RKO (cell line): ENCODE measurements at regions not wholly inside any gene's neighbourhood (a gene's known extent, or its start where the extent isn't known, plus 50 kb on each side); places are given as distances from the start of the nearest gene placed in this dataset.
"Not testable (repeated sequence)": the region's sequence is repeated elsewhere in the genome, so short reads cannot be mapped to it uniquely, and the experiment has no call there.

ENCODE experiments used
- DNase-seq: peaks from one replicate; pipeline ENCODE4 v3.0.0-alpha.2; 2016; ENCODE audit warnings: low spot score

DNA sequence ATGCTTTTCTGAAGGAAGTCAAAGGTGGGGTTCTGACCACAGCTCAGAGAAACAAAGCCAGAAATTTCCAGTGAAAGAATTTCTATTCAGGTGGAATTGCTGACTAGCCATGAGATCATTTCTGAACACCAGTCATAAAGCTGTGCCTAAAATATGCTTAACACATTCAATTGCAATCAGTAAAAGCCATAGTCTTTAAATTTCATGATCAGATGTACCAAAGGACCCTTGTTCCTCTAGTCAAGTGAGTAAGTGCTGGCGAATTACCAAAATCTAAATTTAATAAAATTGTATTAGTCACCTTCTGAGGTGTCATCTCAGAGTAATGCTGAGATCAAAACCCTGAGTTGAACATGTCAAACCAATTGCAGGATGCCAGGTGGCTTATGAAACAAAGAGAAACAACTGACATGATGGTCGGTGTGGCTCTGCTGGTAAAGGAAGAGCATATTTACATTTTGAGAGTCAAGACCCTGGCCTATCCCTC, 334.2 kb upstream of the CCNH start:
- DNase-seq: peak; percentile 47

DNA sequence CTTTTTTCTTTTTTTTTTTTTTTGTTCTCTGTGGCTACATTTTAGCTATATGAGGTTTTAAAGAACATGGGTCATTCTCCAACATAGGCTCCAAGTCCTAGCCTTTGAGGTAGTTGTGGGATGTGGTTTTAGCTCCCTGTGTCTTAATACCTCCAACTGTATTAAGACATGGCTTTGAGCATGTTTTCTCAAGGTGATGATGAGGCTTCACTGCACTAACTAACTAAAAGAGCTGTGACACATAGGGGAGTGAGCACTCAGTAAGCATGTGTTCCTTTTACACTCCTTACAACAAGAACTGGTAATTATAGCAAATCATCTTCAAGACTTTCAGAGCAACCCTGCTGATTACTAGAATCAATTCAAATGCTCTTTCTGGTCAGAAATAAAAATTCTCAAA, 333.6 kb upstream of the CCNH start:
- DNase-seq: no peak

GRCh38 chr5:87741881-87742280, 329.2 kb upstream of the CCNH start:
- DNase-seq: no peak

- no peak for DNase-seq
Observed at GRCh38 chr5:87735923-87736322, 323.2 kb upstream of the CCNH start.

GRCh38 chr5:87733897-87734296, 321.2 kb upstream of the CCNH start:
- no peak for DNase-seq

DNA sequence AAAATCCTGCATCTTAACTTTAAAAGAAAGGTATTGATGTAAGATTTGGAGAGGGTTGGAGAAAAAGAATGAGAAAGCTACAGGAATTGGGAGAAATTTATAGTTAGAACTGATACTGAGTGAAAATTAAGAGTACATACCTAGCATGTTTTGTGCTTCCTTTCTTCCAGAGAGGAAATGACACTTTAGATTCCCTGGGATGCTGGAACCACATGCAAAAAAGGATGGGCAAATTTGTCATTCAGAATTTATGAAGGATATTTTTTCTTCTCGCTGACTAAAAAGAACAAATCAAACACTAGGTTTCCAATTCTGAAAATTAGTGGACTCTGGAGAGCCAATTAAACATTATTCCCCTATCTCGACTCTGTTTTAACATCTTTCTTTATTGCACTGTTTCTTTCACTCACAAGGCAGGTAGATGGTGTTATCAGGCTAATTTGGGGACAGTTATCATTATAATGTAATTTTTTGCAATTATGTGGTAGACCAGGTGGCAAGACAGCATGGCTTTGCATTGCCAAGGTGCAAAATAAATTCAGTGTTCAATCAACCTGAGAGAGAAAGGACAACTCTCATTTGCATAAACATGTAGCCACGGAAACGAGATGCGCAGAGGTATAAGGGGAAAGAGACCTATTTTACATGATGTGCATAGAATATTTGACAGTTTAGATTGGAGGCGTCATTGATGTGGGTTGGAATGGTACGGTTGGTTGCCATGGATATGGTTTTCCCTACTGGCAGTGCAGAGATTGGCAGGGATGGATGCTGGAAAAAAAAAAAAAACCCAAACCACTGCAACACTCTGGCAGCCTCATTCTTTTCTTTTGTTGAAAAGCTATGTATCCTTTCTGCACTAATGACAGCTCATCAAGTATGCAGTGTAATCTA, 320.4 kb upstream of the CCNH start:
- no peak for DNase-seq

DNA sequence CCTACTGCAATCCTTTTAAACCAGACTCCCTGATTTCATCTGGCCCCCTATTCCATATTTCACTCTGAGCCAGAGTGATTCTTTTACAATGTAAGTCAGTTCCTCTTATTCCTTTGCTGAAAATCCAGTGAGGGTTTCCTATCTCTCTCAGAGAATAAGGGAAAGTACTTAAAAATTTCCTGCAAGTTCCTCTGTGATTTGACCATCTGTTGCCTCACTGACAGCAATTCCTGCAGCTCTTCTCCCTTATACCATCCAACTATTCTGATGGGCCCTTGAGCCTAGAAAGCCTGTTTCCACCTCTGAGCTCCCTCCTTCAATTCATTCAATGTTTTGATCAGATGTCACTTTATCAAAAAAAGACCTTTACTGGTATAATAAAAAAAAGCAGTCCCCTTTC, 317.1 kb upstream of the CCNH start:
- no peak for DNase-seq

DNA sequence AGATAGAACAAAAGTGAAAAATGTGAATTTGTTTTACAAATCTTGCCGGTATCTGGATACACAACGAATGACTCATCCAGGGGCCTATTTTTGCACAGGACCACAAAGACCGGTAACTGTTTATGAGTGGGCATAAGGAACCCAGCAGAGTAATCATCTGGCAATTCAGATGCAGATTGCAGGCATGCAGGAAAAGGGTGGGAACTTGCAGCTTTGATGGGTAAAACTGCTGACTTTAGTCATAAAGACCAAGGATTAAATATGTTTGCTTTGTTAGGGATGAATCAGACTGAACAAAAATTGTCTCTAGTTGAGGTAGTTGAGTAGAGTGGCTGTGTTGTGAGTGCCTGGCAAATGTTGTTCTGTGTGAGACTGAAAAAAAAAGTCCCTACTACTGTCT, 309.6 kb upstream of the CCNH start:
- no peak for DNase-seq

GRCh38 chr5:87718224-87718925, 305.6 kb upstream of the CCNH start:
- DNase-seq: not testable (repeated sequence)

GRCh38 chr5:87717761-87718160, 305.0 kb upstream of the CCNH start:
- DNase-seq: no peak

DNA sequence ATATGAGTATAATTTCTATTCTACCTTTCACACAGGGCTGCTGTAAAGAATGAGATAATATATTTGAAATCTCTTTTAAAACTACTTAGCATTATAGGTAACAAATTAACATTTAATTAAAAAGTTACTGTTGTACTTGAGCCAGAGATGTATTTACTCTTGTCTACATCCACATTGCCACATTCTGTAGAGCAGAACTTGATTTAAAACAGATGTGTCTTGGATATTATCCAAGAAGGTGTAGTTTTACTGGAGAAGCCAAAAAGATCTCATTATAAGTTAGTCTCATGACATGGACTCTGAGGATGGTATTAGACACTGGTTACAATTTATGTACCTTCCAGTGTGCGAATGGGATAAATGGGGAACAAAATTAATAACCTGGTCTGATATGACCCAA, 293.1 kb upstream of the CCNH start:
- no peak for DNase-seq

- DNase-seq: no peak
Observed at GRCh38 chr5:87686975-87687374, 274.2 kb upstream of the CCNH start.

GRCh38 chr5:87686018-87686417, 273.3 kb upstream of the CCNH start:
- no peak for DNase-seq

DNA sequence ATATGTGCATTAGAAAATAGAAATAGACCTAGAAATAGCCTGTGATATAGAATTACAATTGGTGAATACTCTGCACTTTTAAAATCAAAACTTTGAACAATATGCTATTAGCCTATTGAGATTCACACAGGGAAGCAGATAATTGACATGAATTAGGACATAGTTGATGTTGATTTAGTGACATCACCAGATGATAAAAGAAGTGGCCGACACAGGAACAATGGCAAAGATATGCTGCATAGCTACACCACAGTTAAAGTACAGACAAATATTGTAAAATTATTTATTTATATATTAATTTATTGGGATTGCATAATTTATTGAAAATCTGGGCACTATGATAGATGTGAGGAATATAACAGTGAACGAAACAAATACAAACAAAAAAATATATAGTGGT, 261.5 kb upstream of the CCNH start:
- DNase-seq: no peak

DNA sequence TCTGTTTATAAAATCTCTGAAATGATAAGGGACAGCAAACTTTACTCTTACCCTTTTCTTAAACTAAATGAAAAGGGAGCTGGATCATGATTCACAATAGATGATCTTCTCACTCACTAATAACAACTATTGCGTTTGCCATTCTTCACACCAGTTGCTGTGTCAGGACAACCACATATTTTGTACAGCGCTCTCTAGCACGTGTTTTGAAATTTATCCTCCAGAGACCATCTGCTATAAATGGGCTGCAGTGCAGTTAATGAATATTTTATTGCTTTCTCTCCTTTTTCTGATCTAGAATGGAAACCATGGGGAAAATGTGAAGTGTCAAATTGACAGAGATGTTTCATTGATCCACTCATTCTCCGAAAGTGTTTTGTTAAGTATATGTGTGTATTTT, 258.4 kb upstream of the CCNH start:
- no peak for DNase-seq

DNA sequence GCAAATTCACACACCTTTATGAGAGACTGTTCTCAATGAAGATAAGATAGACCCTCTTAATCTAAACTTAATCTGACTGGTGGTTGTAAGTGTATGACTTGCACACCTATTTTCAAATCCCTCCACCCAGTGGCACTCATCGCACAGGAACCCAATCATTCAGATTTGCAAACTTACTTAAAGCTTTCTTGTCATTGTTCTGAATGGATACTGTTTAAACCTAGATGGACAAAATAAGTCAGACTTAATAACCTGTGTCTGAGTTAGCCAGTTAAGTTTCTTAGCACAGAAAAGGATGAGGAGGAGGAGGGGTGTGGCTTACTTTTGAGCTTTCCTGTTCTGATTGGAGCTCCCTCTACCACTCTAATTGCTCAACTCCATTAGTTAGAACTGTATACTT, 252.4 kb upstream of the CCNH start:
- DNase-seq: no peak

GRCh38 chr5:87661784-87662566, 249.2 kb upstream of the CCNH start:
- no peak for DNase-seq

DNA sequence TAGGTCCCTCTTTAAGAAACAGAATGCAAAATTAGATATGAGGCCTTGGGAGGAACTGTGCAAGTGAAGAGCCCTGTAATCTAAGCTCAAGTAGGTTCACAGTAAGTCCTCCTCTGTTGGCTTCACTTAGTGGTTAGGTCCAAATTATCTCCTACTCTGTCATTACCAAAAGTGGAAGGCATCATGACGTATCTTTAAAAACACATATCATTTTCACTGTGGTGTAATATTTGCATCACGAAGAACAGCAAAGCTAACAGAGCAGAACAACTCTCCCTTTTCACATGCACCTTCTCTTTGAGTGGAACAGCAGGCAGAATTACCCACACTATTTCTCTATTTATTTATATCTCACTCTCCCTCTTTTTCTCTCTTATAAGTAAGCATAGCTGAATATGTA, 240.5 kb upstream of the CCNH start:
- no peak for DNase-seq

GRCh38 chr5:87650284-87650683, 237.6 kb upstream of the CCNH start:
- DNase-seq: peak; percentile 63

DNA sequence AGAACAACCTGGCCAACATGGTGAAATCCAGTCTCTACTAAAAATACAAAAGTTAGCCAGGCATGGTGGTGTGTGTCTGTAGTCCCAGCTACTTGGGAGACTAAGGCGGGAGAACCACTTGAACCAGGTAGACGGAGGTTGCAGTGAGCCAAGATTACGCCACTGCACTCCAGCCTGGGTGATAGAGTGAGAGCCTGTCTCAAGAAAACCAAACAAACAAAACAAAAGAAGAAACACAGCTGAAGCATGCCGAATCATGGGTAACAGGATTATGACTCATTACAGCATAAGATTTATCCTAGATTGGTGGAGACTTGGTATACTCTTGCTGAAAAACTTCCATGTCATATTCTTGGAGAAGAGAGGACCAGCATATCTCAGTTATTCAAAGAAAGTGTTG, 236.7 kb upstream of the CCNH start:
- DNase-seq: no peak

- no peak for DNase-seq
Observed at GRCh38 chr5:87645224-87645623, 232.5 kb upstream of the CCNH start.

GRCh38 chr5:87640902-87641301, 228.2 kb upstream of the CCNH start:
- DNase-seq: no peak

DNA sequence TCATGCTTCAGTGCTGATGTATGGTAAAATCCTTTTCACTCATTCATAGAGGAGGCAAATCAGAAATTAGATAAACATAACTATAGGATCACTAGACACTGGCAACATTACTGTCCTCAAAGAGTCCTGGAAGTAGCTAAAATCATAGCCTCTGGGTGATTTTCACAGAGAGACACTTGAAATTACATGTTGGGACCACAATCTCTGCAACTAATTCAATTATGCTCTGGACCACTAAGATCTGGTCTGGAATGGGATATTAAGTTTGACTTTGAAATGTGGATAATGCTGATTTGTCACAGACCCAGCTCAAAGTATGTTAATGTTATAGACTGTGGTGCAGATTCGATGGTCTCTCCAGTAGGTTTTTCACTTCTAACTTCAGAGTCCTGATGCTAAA, 214.6 kb upstream of the CCNH start:
- no peak for DNase-seq
